OCI-LY7 (cell line): ENCODE measurements at regions not wholly inside any gene's neighbourhood (a gene's known extent, or its start where the extent isn't known, plus 50 kb on each side); places are given as distances from the start of the nearest gene placed in this dataset.

ENCODE experiments used
- BruUV-seq: library from RNA; stranded (reverse); fragments of 400-500 nt; replicated peaks from 2 replicates; lab custom pipeline; 2021; lab: Mats Ljungman, UMichigan
- CTCF ChIA-PET: fragments of 300-600 bp; sonication (Branson Sonifier 250); formaldehyde crosslinking; loops from one replicate; lab custom pipeline; 2022; ENCODE audit warnings: antibody characterized with exemption; ENCODE audit not compliant: unreplicated experiment; lab: Charles Lee
- POLR2A ChIA-PET: fragments of 300-600 bp; sonication (Branson Sonifier 250); formaldehyde crosslinking; loops from one replicate; lab custom pipeline; 2022; ENCODE audit warnings: antibody characterized with exemption; lab: Charles Lee
- DNase-seq: peaks from one replicate; pipeline ENCODE4 v3.0.0-alpha.2; 2015; ENCODE audit warnings: low spot score
- H2AFZ ChIP-seq: fragments of 200-600 bp; sonication (generic), shearing (Covaris generic); 2 replicates; pipeline ENCODE4 v1.6.1; 2014; ENCODE audit warnings: mild to moderate bottlenecking, antibody characterized with exemption, low read length, moderate library complexity
- H3K27ac ChIP-seq: fragments of 200-600 bp; sonication (generic); 2 replicates; pipeline ENCODE4 v1.5.1; 2014; ENCODE audit warnings: mixed run types, low read depth, mild to moderate bottlenecking, moderate library complexity, low read length, inconsistent platforms; ENCODE audit not compliant: poor library complexity, severe bottlenecking
- H3K36me3 ChIP-seq: fragments of 200-600 bp; sonication (generic); 2 replicates; pipeline ENCODE4 v1.6.1; 2014; ENCODE audit warnings: mild to moderate bottlenecking, antibody characterized with exemption, low read length, moderate library complexity, mixed read lengths; ENCODE audit not compliant: insufficient read depth
- H3K4me1 ChIP-seq: fragments of 200-600 bp; sonication (generic); 2 replicates; pipeline ENCODE4 v1.5.1; 2014; ENCODE audit warnings: mild to moderate bottlenecking, low read length; ENCODE audit not compliant: insufficient read depth, poor library complexity, severe bottlenecking
- H3K4me2 ChIP-seq: fragments of 200-600 bp; sonication (generic); 2 replicates; pipeline ENCODE4 v1.6.1; 2014; ENCODE audit warnings: mild to moderate bottlenecking, low read length
- H3K4me3 ChIP-seq: fragments of 200-600 bp; sonication (generic); 2 replicates; pipeline ENCODE4 v1.5.1; 2014; ENCODE audit warnings: mild to moderate bottlenecking, low read depth, low read length; ENCODE audit not compliant: poor library complexity, severe bottlenecking
- H3K79me2 ChIP-seq: fragments of 200-600 bp; sonication (generic); 2 replicates; pipeline ENCODE4 v1.6.1; 2016; ENCODE audit warnings: low read depth, mild to moderate bottlenecking, low read length, moderate library complexity, mixed read lengths; ENCODE audit not compliant: insufficient read depth
- H3K9me2 ChIP-seq: fragments of 200-600 bp; sonication (generic); 2 replicates; pipeline ENCODE4 v1.6.1; 2016; ENCODE audit warnings: mild to moderate bottlenecking, low read length, mixed read lengths; ENCODE audit not compliant: insufficient read depth
- H3K9me3 ChIP-seq: fragments of 200-600 bp; sonication (generic); 2 replicates; pipeline ENCODE4 v1.6.1; 2014; ENCODE audit warnings: mild to moderate bottlenecking, mixed run types, low read length, mixed read lengths
- H4K20me1 ChIP-seq: fragments of 200-600 bp; sonication (generic); 2 replicates; pipeline ENCODE4 v1.6.1; 2014; ENCODE audit warnings: mild to moderate bottlenecking, antibody characterized with exemption, low read length, moderate library complexity, mixed read lengths; ENCODE audit not compliant: insufficient read depth
- CTCF ChIP-seq: fragments of 200-600 bp; sonication (generic); conservative IDR thresholded peaks from 2 replicates; pipeline ENCODE4 v1.5.1; 2014; ENCODE audit warnings: mild to moderate bottlenecking, antibody characterized with exemption, low read length, moderate library complexity, mixed read lengths
- EZH2phosphoT487 ChIP-seq: fragments of 200-600 bp; sonication (generic); IDR thresholded peaks from 2 replicates; pipeline ENCODE4 v1.6.1; 2018; ENCODE audit warnings: low read depth, borderline replicate concordance, mild to moderate bottlenecking, mixed run types, antibody characterized with exemption, low read length, moderate library complexity, mixed read lengths
- intact Hi-C: fragments of 100-400 bp; cut with micrococcal nuclease; formaldehyde crosslinking; loops from one replicate; pipeline ENCODE4 v1.10.0; 2022; ENCODE audit not compliant: unreplicated experiment

GRCh38 chr2:121120411-121120810 is 164.6 kb downstream of the TFCP2L1 start:
- Histone ChIP-seq H3K27ac (no peak overlapping the region), H3K9me2 (no peaks in the 10 kb centered on the region), H3K36me3 (no peaks in the 10 kb centered on the region), H4K20me1 (no peaks in the 10 kb centered on the region), H3K4me1 (no peaks in the 10 kb centered on the region), H3K4me2 (no peak overlapping the region), H3K4me3 (no peak overlapping the region), H2AFZ (no peak overlapping the region), H3K9me3 (no peaks in the 10 kb centered on the region), H3K79me2 (no peaks in the 10 kb centered on the region)
- no TSS peak for BruUV-seq
- POLR2A ChIA-PET: no interaction called here
- intact Hi-C loops: no loop called here
- CTCF ChIA-PET: no interaction called here
- no peak for DNase-seq
- no peak for TF ChIP-seq EZH2phosphoT487

- H3K27ac ChIP-seq: no peak overlapping the region
- no peaks in the 10 kb centered on the region for H3K4me1 ChIP-seq
- H3K79me2 ChIP-seq: no peaks in the 10 kb centered on the region
- H3K36me3 ChIP-seq: no peaks in the 10 kb centered on the region
- no peak overlapping the region for H3K4me2 ChIP-seq
- no peak for DNase-seq
- TF ChIP-seq EZH2phosphoT487 (no peak), CTCF (no peak)
- CTCF ChIA-PET: no interaction called here
- POLR2A ChIA-PET: no interaction called here
- no peaks in the 10 kb centered on the region for H4K20me1 ChIP-seq
- H3K9me3 ChIP-seq: no peaks in the 10 kb centered on the region
- no TSS peak for BruUV-seq
- intact Hi-C loops: no loop called here
- no peaks in the 10 kb centered on the region for H3K9me2 ChIP-seq
- no peak overlapping the region for H3K4me3 ChIP-seq
- H2AFZ ChIP-seq: no peak overlapping the region
These were observed 164.0 kb downstream of the TFCP2L1 start for GRCh38 chr2:121120991-121121390.

- ChIA-PET CTCF (no interaction called here), POLR2A (interaction anchor here (0.6 kb wide), 1 partner anchor 1481 kb away, joined by 4 read pairs; no protein-coding TSS in a partner anchor)
- TF ChIP-seq CTCF (no peak), EZH2phosphoT487 (no peak)
- H3K9me2 ChIP-seq: no peaks in the 10 kb centered on the region
- no peak overlapping the region for H3K27ac ChIP-seq
- no peak overlapping the region for H2AFZ ChIP-seq
- no peaks in the 10 kb centered on the region for H3K9me3 ChIP-seq
- no TSS peak for BruUV-seq
- intact Hi-C loops: no loop called here
- H3K4me2 ChIP-seq: no peak overlapping the region
- H3K79me2 ChIP-seq: no peaks in the 10 kb centered on the region
- H3K4me3 ChIP-seq: no peak overlapping the region
- no peaks in the 10 kb centered on the region for H3K4me1 ChIP-seq
- no peak for DNase-seq
- H4K20me1 ChIP-seq: no peaks in the 10 kb centered on the region
- no peaks in the 10 kb centered on the region for H3K36me3 ChIP-seq
These were observed 163.3 kb downstream of the TFCP2L1 start for GRCh38 chr2:121121661-121122060.
